KMS-11 (cell line): ENCODE measurements at regions not wholly inside any gene's neighbourhood (a gene's known extent, or its start where the extent isn't known, plus 50 kb on each side); places are given as distances from the start of the nearest gene placed in this dataset.

Experiments
- H2AFZ ChIP-seq: fragments of 200-600 bp; sonication (generic); 2 replicates; pipeline ENCODE4 v1.6.1; 2016; ENCODE audit warnings: antibody characterized with exemption, mixed run types, low read depth
- H3K27ac ChIP-seq: fragments of 200-600 bp; sonication (generic); 2 replicates; pipeline ENCODE4 v1.6.1; 2016; ENCODE audit warnings: mild to moderate bottlenecking, mixed run types
- H3K27me3 ChIP-seq: fragments of 200-600 bp; sonication (generic); 2 replicates; pipeline ENCODE4 v1.6.1; 2017; ENCODE audit warnings: mild to moderate bottlenecking, low read depth, mixed run types, moderate library complexity; ENCODE audit not compliant: insufficient read depth
- H3K36me3 ChIP-seq: fragments of 200-600 bp; sonication (generic); 2 replicates; pipeline ENCODE4 v1.6.1; 2017; ENCODE audit warnings: mild to moderate bottlenecking, mixed run types; ENCODE audit not compliant: insufficient read depth
- H3K4me1 ChIP-seq: fragments of 200-600 bp; sonication (generic); 2 replicates; pipeline ENCODE4 v1.6.1; 2016; ENCODE audit warnings: mild to moderate bottlenecking, low read depth, mixed run types; ENCODE audit not compliant: poor library complexity, severe bottlenecking
- H3K4me2 ChIP-seq: fragments of 200-600 bp; sonication (generic); 2 replicates; pipeline ENCODE4 v1.7.0; 2016; ENCODE audit warnings: mild to moderate bottlenecking, mixed run types
- H3K4me3 ChIP-seq: fragments of 200-600 bp; sonication (generic); IDR thresholded peaks from 2 replicates; pipeline ENCODE4 v1.6.1; 2017; ENCODE audit warnings: low read depth, low read length, mixed read lengths; ENCODE audit not compliant: insufficient read depth
- H3K79me2 ChIP-seq: fragments of 200-600 bp; sonication (generic); 2 replicates; pipeline ENCODE4 v1.6.1; 2016; ENCODE audit warnings: low read depth, mixed run types; ENCODE audit not compliant: insufficient read depth
- H3K9ac ChIP-seq: fragments of 200-600 bp; sonication (generic); 2 replicates; pipeline ENCODE4 v1.6.1; 2016; ENCODE audit warnings: mild to moderate bottlenecking, mixed run types
- H4K20me1 ChIP-seq: fragments of 200-600 bp; sonication (generic); 2 replicates; pipeline ENCODE4 v1.6.1; 2016; ENCODE audit warnings: mild to moderate bottlenecking, mixed run types; ENCODE audit not compliant: insufficient read depth
- TF ChIP-seq, protein P1 (sequence below): fragments of 200-600 bp; sonication (generic); conservative IDR thresholded peaks from 2 replicates; pipeline ENCODE4 v1.6.1; 2017; ENCODE audit warnings: low read depth, mild to moderate bottlenecking, antibody characterized with exemption, low read length, moderate library complexity, mixed read lengths

DNA sequence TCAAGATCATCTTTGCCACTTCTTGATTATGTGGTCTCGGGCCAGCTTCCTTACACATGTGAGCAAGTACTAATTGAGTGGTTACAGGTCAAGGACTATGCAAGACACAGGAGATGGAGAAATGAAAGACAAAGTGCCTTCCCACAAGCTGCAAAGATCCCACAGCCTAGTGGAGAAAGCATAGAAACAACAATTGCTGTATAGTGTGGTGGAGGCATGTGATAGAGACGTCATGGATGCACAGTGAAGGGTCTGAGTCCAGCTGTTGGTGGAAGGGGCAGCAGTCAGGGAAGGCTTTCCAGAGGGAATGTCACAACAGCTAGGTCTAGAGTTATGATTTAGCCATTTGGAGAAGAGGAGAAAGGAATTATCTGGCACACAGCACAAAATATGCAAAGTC, 210.6 kb downstream of the KDR start:
- Histone ChIP-seq H3K79me2 (no peaks in the 10 kb centered on the region), H4K20me1 (no peaks in the 10 kb centered on the region), H3K4me1 (no peaks in the 10 kb centered on the region), H3K4me3 (no peak overlapping the region), H3K27me3 (no peaks in the 10 kb centered on the region), H3K4me2 (no peak overlapping the region), H2AFZ (no peak overlapping the region), H3K9ac (no peak overlapping the region), H3K36me3 (no peaks in the 10 kb centered on the region), H3K27ac (no peak overlapping the region)
- TF ChIP-seq, protein P1, sequence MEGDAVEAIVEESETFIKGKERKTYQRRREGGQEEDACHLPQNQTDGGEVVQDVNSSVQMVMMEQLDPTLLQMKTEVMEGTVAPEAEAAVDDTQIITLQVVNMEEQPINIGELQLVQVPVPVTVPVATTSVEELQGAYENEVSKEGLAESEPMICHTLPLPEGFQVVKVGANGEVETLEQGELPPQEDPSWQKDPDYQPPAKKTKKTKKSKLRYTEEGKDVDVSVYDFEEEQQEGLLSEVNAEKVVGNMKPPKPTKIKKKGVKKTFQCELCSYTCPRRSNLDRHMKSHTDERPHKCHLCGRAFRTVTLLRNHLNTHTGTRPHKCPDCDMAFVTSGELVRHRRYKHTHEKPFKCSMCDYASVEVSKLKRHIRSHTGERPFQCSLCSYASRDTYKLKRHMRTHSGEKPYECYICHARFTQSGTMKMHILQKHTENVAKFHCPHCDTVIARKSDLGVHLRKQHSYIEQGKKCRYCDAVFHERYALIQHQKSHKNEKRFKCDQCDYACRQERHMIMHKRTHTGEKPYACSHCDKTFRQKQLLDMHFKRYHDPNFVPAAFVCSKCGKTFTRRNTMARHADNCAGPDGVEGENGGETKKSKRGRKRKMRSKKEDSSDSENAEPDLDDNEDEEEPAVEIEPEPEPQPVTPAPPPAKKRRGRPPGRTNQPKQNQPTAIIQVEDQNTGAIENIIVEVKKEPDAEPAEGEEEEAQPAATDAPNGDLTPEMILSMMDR, result no peak

DNA sequence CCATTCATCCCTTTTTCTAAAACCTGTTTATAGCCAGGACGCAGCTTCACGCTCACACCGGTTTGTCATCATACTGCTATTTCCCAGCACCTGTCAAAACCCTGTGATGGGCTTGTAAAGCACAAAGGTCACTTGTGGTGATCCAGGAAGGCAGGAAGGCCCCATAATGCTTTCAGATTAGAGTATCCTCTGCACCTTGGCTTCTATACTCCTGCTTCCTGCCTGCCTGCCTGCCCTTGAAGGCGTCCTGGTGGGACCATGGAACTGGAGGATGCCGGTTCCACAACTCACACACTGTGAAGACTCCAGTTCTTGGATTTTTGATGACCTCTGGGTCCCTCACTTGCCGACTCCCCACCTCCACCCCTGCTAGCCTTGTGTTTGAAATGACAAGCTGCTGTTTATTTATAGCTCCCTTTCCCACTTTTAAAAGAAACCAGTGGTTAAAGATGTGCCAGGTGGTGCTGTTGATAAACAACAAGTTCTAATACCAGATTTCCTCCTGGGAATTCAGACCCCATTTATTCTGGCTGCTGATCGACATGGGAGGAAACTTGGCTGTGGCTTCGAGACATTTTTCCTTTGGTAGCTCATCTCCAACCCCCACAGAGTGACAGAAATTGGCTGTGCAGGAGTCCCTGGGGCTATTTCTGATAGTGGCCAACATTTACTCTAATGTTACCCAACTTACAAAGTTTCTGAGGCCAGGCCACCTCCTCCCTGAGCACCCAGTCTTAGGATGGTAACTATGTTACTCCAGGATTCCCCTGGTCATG, 211.5 kb downstream of the KDR start:
- Histone ChIP-seq H3K4me3 (no peak overlapping the region), H3K79me2 (no peaks in the 10 kb centered on the region), H3K27ac (no peak overlapping the region), H4K20me1 (no peaks in the 10 kb centered on the region), H3K36me3 (no peaks in the 10 kb centered on the region), H3K9ac (no peak overlapping the region), H3K4me1 (peaks cover 6% of the 10 kb centered on the region), H3K4me2 (no peak overlapping the region), H3K27me3 (no peaks in the 10 kb centered on the region), H2AFZ (no peak overlapping the region)
- TF ChIP-seq, protein P1, result no peak

DNA sequence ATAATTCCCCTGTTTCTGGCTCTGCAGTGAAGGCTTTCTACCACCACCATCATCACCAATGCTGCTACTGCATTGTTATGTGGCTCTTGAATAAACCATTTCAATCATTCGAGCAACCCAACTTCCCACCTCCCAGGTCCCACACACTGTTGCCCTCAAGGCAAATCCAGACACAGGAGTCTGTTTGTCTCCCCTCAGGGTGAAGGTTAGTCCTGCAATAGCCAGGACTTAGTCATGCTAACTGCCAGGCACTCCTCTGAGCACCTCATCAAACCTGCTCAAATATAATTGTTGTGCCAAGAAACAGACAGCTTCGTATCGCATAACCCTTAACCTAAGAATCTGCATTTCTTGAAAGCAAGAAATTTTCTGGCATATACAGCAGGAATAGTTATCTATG, 213.2 kb downstream of the KDR start:
- H3K4me2 ChIP-seq, result no peak overlapping the region

DNA sequence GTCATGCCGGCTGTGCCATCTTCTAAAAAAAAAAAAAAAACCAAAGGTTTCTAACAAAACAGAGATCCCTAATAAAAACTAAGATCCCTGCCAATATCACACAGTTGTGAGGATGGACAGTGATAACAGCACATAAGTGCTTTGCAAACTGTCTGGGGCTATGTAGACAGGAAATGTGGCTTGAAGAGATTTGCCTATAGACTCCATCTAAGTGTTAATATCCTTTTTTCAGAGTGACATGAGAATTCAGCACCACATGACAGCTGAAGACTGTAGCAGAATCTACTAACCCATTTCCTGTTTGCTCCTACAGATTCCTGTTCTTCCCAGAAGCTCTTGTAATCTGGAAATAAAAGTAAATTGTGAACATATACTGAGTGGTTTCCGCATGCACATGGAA, 215.4 kb downstream of the KDR start:
- TF ChIP-seq, protein P1, result no peak
- Histone ChIP-seq H3K4me3 (no peak overlapping the region), H3K9ac (no peak overlapping the region), H3K4me2 (no peak overlapping the region), H3K27ac (no peak overlapping the region), H3K79me2 (no peaks in the 10 kb centered on the region), H3K36me3 (no peaks in the 10 kb centered on the region), H3K27me3 (no peaks in the 10 kb centered on the region), H2AFZ (no peak overlapping the region), H4K20me1 (no peaks in the 10 kb centered on the region), H3K4me1 (peaks cover 15% of the 10 kb centered on the region)

More for the DNA sequence above, 213.2 kb downstream of the KDR start:
- TF ChIP-seq, protein P1, result no peak
- Histone ChIP-seq H3K27me3 (no peaks in the 10 kb centered on the region), H3K9ac (no peak overlapping the region), H4K20me1 (no peaks in the 10 kb centered on the region), H2AFZ (no peak overlapping the region), H3K36me3 (no peaks in the 10 kb centered on the region), H3K4me1 (peaks cover 15% of the 10 kb centered on the region), H3K27ac (no peak overlapping the region), H3K79me2 (no peaks in the 10 kb centered on the region), H3K4me3 (no peak overlapping the region)
